MCF 10A (cell line): ENCODE measurements at regions not wholly inside any gene's neighbourhood (a gene's known extent, or its start where the extent isn't known, plus 50 kb on each side); places are given as distances from the start of the nearest gene placed in this dataset.
A peak's percentile ranks its signal among the peaks of the same experiment; 100 is the strongest.

Experiments
- BruUV-seq: library from RNA; stranded (reverse); fragments of 400-500 nt; replicated peaks from 2 replicates; lab custom pipeline; 2021; lab: Mats Ljungman, UMichigan
- CTCF ChIA-PET: fragments of 300-600 bp; sonication (Branson Sonifier 250); formaldehyde crosslinking; extraction: SDS; loops from one replicate; lab custom pipeline; 2021; ENCODE audit warnings: antibody characterized with exemption, inconsistent platforms; lab: Yijun Ruan, JAX
- POLR2A ChIA-PET: fragments of 300-600, 350-650 bp; sonication (Branson Sonifier 250); formaldehyde crosslinking; extraction: SDS; loops from one replicate; lab custom pipeline; 2020; ENCODE audit warnings: antibody characterized with exemption, inconsistent platforms; lab: Yijun Ruan, JAX
- DNase-seq: peaks from one replicate; pipeline ENCODE4 v3.0.0-alpha.2; 2018; ENCODE audit not compliant: unreplicated experiment
- H3K27ac Mint-ChIP-seq: one replicate; pipeline ENCODE4 v1.8.0; 2022; ENCODE audit warnings: mild to moderate bottlenecking, low read depth, mixed read lengths; ENCODE audit not compliant: unreplicated experiment
- H3K27me3 Mint-ChIP-seq: one replicate; pipeline ENCODE4 v1.8.0; 2022; ENCODE audit warnings: mixed read lengths; ENCODE audit not compliant: insufficient read depth, unreplicated experiment
- H3K36me3 Mint-ChIP-seq: one replicate; pipeline ENCODE4 v1.8.0; 2022; ENCODE audit warnings: mild to moderate bottlenecking, moderate library complexity, mixed read lengths; ENCODE audit not compliant: insufficient read depth, unreplicated experiment
- H3K4me1 Mint-ChIP-seq: one replicate; pipeline ENCODE4 v1.8.0; 2022; ENCODE audit warnings: mixed read lengths; ENCODE audit not compliant: insufficient read depth, unreplicated experiment
- H3K4me3 Mint-ChIP-seq: one replicate; pipeline ENCODE4 v1.8.0; 2022; ENCODE audit warnings: mild to moderate bottlenecking, moderate library complexity, mixed read lengths; ENCODE audit not compliant: unreplicated experiment
- H3K9me3 Mint-ChIP-seq: one replicate; pipeline ENCODE4 v1.8.0; 2022; ENCODE audit warnings: mixed read lengths; ENCODE audit not compliant: unreplicated experiment
- CTCF ChIP-seq: fragments of 200-600 bp; IDR thresholded peaks from one replicate; pipeline ENCODE4 v1.8.0; 2022; ENCODE audit warnings: antibody characterized with exemption, mild to moderate bottlenecking; ENCODE audit not compliant: unreplicated experiment
- intact Hi-C: fragments of 100-400 bp; cut with micrococcal nuclease; formaldehyde crosslinking; loops from 2 replicates; pipeline ENCODE4 v1.14.1; 2022

- BruUV-seq: no TSS peak
- H3K4me1 Mint-ChIP-seq: peaks cover 19% of the 10 kb centered on the region
- H3K27ac Mint-ChIP-seq: no peak overlapping the region
- H3K4me3 Mint-ChIP-seq: no peak overlapping the region
- intact Hi-C loops: no loop called here
- no peaks in the 10 kb centered on the region for H3K27me3 Mint-ChIP-seq
- ChIA-PET CTCF (no interaction called here), POLR2A (interaction anchor here (0.6 kb wide), 1 partner anchor 33 kb away, joined by 3 read pairs; no protein-coding TSS in a partner anchor)
- H3K36me3 Mint-ChIP-seq: no peaks in the 10 kb centered on the region
- TF ChIP-seq CTCF: no peak
- peak; percentile 60 for DNase-seq
- no peaks in the 10 kb centered on the region for H3K9me3 Mint-ChIP-seq
These were observed 301.8 kb downstream of the BRINP2 start for GRCh38 chr1:177472567-177472966.

- H3K9me3 Mint-ChIP-seq: no peaks in the 10 kb centered on the region
- H3K36me3 Mint-ChIP-seq: no peaks in the 10 kb centered on the region
- intact Hi-C loops: no loop called here
- no peak overlapping the region for H3K27ac Mint-ChIP-seq
- DNase-seq: peak; percentile 57
- BruUV-seq: no TSS peak
- CTCF ChIA-PET: no interaction called here
- POLR2A ChIA-PET: no interaction called here
- peaks cover 19% of the 10 kb centered on the region for H3K4me1 Mint-ChIP-seq
- H3K27me3 Mint-ChIP-seq: no peaks in the 10 kb centered on the region
- no peak for TF ChIP-seq CTCF
- no peak overlapping the region for H3K4me3 Mint-ChIP-seq
These were observed 300.5 kb downstream of the BRINP2 start for GRCh38 chr1:177471244-177471643.

GRCh38 chr1:177469519-177469918, 298.8 kb downstream of the BRINP2 start:
- H3K4me1 Mint-ChIP-seq: peaks cover 19% of the 10 kb centered on the region
- intact Hi-C loops: no loop called here
- CTCF ChIA-PET: interaction anchor here (0.6 to 0.9 kb wide), 4 partner anchors 21 to 829 kb away, joined by 3 read pairs; no protein-coding TSS in a partner anchor
- TF ChIP-seq CTCF: no peak
- no peaks in the 10 kb centered on the region for H3K36me3 Mint-ChIP-seq
- no peak overlapping the region for H3K4me3 Mint-ChIP-seq
- no peaks in the 10 kb centered on the region for H3K9me3 Mint-ChIP-seq
- POLR2A ChIA-PET: no interaction called here
- no peaks in the 10 kb centered on the region for H3K27me3 Mint-ChIP-seq
- no TSS peak for BruUV-seq
- H3K27ac Mint-ChIP-seq: no peak overlapping the region
- DNase-seq: no peak

- Mint-ChIP-seq H3K27me3 (peaks cover 11% of the 10 kb centered on the region), H3K36me3 (no peaks in the 10 kb centered on the region), H3K27ac (no peak overlapping the region), H3K4me1 (peaks cover 6% of the 10 kb centered on the region), H3K4me3 (no peak overlapping the region), H3K9me3 (peaks cover 8% of the 10 kb centered on the region)
- DNase-seq: no peak
- intact Hi-C loops: no loop called here
- CTCF ChIA-PET: interaction anchor here (0.7 kb wide), 1 partner anchor 112 kb away, joined by 3 read pairs; no protein-coding TSS in a partner anchor
- BruUV-seq: no TSS peak
- no peak for TF ChIP-seq CTCF
- POLR2A ChIA-PET: no interaction called here
These were observed 295.5 kb downstream of the BRINP2 start for GRCh38 chr1:177466286-177466685.
